ENCODE measurements at regions not wholly inside any gene's neighbourhood (a gene's known extent, or its start where the extent isn't known, plus 50 kb on each side); places are given as distances from the start of the nearest gene placed in this dataset.

- TF ChIP-seq POLR2A (IDR thresholded peaks at IDR 0.05; ENCODE audit: low read length): no peak
- TF ChIP-seq GATA1 (IDR thresholded peaks at IDR 0.05; ENCODE audit: low read depth, low read length): no peak
Measured at GRCh38 chr4:29948451-29948850, 771.7 kb upstream of the PCDH7 start.
